DND-41 (cell line): ENCODE measurements at regions not wholly inside any gene's neighbourhood (a gene's known extent, or its start where the extent isn't known, plus 50 kb on each side); places are given as distances from the start of the nearest gene placed in this dataset.

Source experiments
- ATAC-seq: fragments of 200-7000 bp; cut with Tn5 transposase; 3 replicates; pipeline ENCODE4 v1.9.1; 2021; ENCODE audit warnings: low read depth; ENCODE audit not compliant: insufficient read depth
- DNase-seq: peaks from one replicate; pipeline ENCODE4 v3.0.0-alpha.2; 2020
- H2AFZ ChIP-seq: 2 replicates; pipeline ENCODE4 v1.6.0; 2012; ENCODE audit warnings: low read depth, low read length
- H3K27ac ChIP-seq: 2 replicates; pipeline ENCODE4 v1.5.1; 2012; ENCODE audit warnings: low read length, inconsistent platforms
- H3K27me3 ChIP-seq: fragments of 200-600 bp; sonication (generic); 2 replicates; pipeline ENCODE4 v1.6.0; 2012; ENCODE audit warnings: low read length, mild to moderate bottlenecking, inconsistent platforms; ENCODE audit not compliant: insufficient read depth, poor library complexity
- H3K36me3 ChIP-seq: 2 replicates; pipeline ENCODE4 v1.5.1; 2012; ENCODE audit warnings: low read length, inconsistent platforms; ENCODE audit not compliant: insufficient read depth
- H3K4me1 ChIP-seq: 2 replicates; pipeline ENCODE4 v1.5.1; 2012; ENCODE audit warnings: mild to moderate bottlenecking, low read length; ENCODE audit not compliant: insufficient read depth
- H3K4me2 ChIP-seq: 2 replicates; pipeline ENCODE4 v1.6.0; 2012; ENCODE audit warnings: mild to moderate bottlenecking, moderate library complexity, low read length, inconsistent platforms; ENCODE audit not compliant: insufficient read depth
- H3K4me3 ChIP-seq, 2 experiments: fragments of 200-600 bp in 1 of 2; shearing (Covaris generic) in 1 of 2; 2 replicates each; pipeline ENCODE4 v1.5.1; 2012 to 2016; ENCODE audit warnings: inconsistent platforms in 2 of 2, low read length in 2 of 2, mild to moderate bottlenecking in 2 of 2, low read depth in 1 of 2, moderate library complexity in 1 of 2
- H3K79me2 ChIP-seq: 2 replicates; pipeline ENCODE4 v1.6.0; 2012; ENCODE audit warnings: low read length, inconsistent platforms; ENCODE audit not compliant: insufficient read depth
- H3K9ac ChIP-seq: 2 replicates; pipeline ENCODE4 v1.6.0; 2012; ENCODE audit warnings: low read depth, mild to moderate bottlenecking, inconsistent platforms, low read length, moderate library complexity
- H3K9me3 ChIP-seq: 2 replicates; pipeline ENCODE4 v1.5.1; 2012; ENCODE audit warnings: low read length, moderate library complexity, mild to moderate bottlenecking, inconsistent platforms; ENCODE audit not compliant: insufficient read depth, severe bottlenecking
- H4K20me1 ChIP-seq: 2 replicates; pipeline ENCODE4 v1.6.0; 2012; ENCODE audit warnings: low read length; ENCODE audit not compliant: insufficient read depth
- CTCF ChIP-seq: IDR thresholded peaks from 2 replicates; pipeline ENCODE4 v1.5.1; 2012; ENCODE audit warnings: borderline replicate concordance, low read length, moderate library complexity, mild to moderate bottlenecking; ENCODE audit not compliant: poor library complexity, severe bottlenecking; ENCODE audit errors: extremely low read depth
- EZH2 ChIP-seq: IDR thresholded peaks from 3 replicates; pipeline ENCODE4 v1.6.1; 2012; ENCODE audit warnings: borderline replicate concordance, low read depth, mild to moderate bottlenecking, moderate library complexity, low read length, inconsistent platforms; ENCODE audit not compliant: severe bottlenecking

- no peak for DNase-seq
- Histone ChIP-seq H3K9ac (no peak overlapping the region), H3K4me1 (no peaks in the 10 kb centered on the region), H3K27me3 (no peaks in the 10 kb centered on the region), H3K79me2 (no peaks in the 10 kb centered on the region), H3K9me3 (no peaks in the 10 kb centered on the region), H2AFZ (no peak overlapping the region), H3K27ac (no peak overlapping the region), H3K4me2 (no peak overlapping the region), H4K20me1 (no peaks in the 10 kb centered on the region), H3K4me3 (no peak overlapping the region), H3K36me3 (no peaks in the 10 kb centered on the region)
- no peak for ATAC-seq
- TF ChIP-seq EZH2 (no peak), CTCF (no peak)
Measured at GRCh38 chrX:117803463-117803862, 313.1 kb downstream of the KLHL13 start.

GRCh38 chrX:117788339-117788738 lies 328.3 kb downstream of the KLHL13 start:
- Histone ChIP-seq H3K9ac (no peak overlapping the region), H3K27me3 (no peaks in the 10 kb centered on the region), H3K27ac (no peak overlapping the region), H3K9me3 (no peaks in the 10 kb centered on the region), H3K4me2 (no peak overlapping the region), H3K36me3 (no peaks in the 10 kb centered on the region), H3K79me2 (no peaks in the 10 kb centered on the region), H3K4me3 (no peak overlapping the region), H2AFZ (no peak overlapping the region), H3K4me1 (no peaks in the 10 kb centered on the region), H4K20me1 (no peaks in the 10 kb centered on the region)
- ATAC-seq: no peak
- no peak for DNase-seq
- no peak for TF ChIP-seq CTCF
- no peak for TF ChIP-seq EZH2

- no peaks in the 10 kb centered on the region for H3K9me3 ChIP-seq
- no peak overlapping the region for H3K27ac ChIP-seq
- no peak overlapping the region for H2AFZ ChIP-seq
- H3K36me3 ChIP-seq: no peaks in the 10 kb centered on the region
- no peak overlapping the region for H3K4me2 ChIP-seq
- H3K4me3 ChIP-seq: no peak overlapping the region
- no peak overlapping the region for H3K9ac ChIP-seq
- no peaks in the 10 kb centered on the region for H4K20me1 ChIP-seq
- no peak for DNase-seq
- no peaks in the 10 kb centered on the region for H3K79me2 ChIP-seq
- no peaks in the 10 kb centered on the region for H3K4me1 ChIP-seq
- no peak for TF ChIP-seq EZH2
- no peak for TF ChIP-seq CTCF
- no peak for ATAC-seq
- no peaks in the 10 kb centered on the region for H3K27me3 ChIP-seq
Measured at GRCh38 chrX:117771384-117771783, 345.2 kb downstream of the KLHL13 start.

- no peaks in the 10 kb centered on the region for H3K9me3 ChIP-seq
- no peak overlapping the region for H3K27ac ChIP-seq
- no peak overlapping the region for H3K4me3 ChIP-seq
- H2AFZ ChIP-seq: no peak overlapping the region
- H3K27me3 ChIP-seq: no peaks in the 10 kb centered on the region
- H3K36me3 ChIP-seq: no peaks in the 10 kb centered on the region
- no peaks in the 10 kb centered on the region for H4K20me1 ChIP-seq
- no peak for ATAC-seq
- no peak for TF ChIP-seq CTCF
- DNase-seq: no peak
- H3K9ac ChIP-seq: no peak overlapping the region
- H3K4me2 ChIP-seq: no peak overlapping the region
- H3K4me1 ChIP-seq: no peaks in the 10 kb centered on the region
- no peaks in the 10 kb centered on the region for H3K79me2 ChIP-seq
Measured at GRCh38 chrX:117768861-117769604, 347.6 kb downstream of the KLHL13 start.
